ENCODE measurements at regions not wholly inside any gene's neighbourhood (a gene's known extent, or its start where the extent isn't known, plus 50 kb on each side); places are given as distances from the start of the nearest gene placed in this dataset.
"Not testable (repeated sequence)": the region's sequence is repeated elsewhere in the genome, so short reads cannot be mapped to it uniquely, and the experiment has no call there.

DNA sequence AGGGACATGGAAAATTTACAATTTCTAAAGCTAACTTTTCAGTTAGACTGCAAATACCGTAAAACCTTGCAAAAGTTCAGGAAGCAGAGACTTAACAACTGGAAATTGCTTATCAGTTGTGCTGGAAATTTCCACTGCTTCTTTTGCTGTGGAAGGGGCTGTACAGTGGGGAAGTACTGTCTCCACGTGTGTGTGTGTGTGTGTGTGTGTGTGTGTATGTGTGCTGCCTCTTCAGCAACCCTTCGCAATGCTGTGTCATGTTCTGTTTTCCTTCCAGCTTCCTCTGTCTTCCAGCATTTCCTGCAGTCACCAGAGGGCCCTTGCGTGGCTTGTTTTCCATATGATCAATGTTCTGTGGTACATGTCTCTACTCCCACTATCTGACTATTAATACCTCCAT is 87.5 kb upstream of the RANBP3L start:
- DNase-seq (ENCODE audit: extremely low read depth, low read depth, low spot score) = no peak

DNA sequence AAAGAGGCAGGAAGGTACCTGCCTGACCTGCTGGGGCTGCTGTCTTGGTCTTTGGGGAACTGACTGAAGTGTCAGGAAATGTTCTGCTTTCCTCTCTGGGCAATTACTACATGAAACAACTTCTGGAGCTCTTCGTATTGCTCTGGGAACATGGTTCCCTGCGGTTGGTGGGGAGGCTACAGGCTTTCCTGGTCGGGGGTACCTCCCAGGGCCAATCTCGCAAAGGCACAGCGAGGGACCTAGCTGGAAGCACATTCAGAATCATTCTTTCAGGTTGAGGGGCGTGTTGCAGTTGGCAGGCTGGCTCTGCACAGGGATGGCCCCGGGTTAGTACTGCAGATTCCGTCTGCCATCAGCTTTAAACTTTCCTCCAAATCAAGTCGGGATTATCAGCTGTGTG is 88.9 kb upstream of the RANBP3L start:
- DNase-seq (ENCODE audit: extremely low read depth, low read depth, low spot score) = no peak

DNA sequence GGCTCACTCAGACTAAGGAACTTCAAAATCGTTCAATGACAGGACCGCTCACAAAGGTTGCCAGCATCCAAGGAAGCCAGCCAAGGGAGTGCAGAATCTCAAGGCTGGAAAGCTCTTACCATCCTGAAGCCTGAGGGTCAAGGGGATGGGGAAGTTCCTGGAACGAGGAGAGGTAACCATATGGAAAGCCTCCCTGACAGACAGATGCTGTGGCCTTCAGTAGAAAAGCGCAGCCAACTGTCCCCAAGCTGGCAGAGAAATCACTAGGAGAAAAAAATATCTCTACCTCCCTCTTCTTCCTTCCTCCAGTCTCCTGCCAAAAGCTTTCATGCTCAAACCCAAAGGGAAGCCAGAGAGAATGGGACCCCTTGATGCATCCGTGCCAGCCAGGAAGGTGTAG is 90.5 kb upstream of the RANBP3L start:
- no peak for DNase-seq (ENCODE audit: extremely low read depth, low read depth, low spot score)

DNA sequence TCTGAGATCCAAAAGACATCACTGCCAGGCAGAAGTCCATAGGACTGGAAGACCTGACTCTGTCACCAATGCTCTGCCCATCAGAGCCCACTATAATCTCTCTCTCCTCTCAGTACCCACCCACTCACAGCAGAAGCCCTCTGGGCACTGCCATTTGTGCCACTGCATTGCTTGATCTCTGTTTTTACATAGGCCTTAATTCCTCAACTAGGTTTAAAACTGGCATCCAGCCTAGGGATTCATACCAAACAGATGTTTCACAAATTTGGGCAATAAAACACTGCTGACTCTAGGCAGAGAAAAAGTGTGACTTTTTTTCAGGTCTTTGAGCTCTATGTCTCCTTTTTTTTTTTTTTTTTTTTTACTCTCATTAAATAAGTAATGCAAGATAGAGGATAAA is 91.1 kb upstream of the RANBP3L start:
- no peak for DNase-seq (ENCODE audit: extremely low read depth, low read depth, low spot score)

DNA sequence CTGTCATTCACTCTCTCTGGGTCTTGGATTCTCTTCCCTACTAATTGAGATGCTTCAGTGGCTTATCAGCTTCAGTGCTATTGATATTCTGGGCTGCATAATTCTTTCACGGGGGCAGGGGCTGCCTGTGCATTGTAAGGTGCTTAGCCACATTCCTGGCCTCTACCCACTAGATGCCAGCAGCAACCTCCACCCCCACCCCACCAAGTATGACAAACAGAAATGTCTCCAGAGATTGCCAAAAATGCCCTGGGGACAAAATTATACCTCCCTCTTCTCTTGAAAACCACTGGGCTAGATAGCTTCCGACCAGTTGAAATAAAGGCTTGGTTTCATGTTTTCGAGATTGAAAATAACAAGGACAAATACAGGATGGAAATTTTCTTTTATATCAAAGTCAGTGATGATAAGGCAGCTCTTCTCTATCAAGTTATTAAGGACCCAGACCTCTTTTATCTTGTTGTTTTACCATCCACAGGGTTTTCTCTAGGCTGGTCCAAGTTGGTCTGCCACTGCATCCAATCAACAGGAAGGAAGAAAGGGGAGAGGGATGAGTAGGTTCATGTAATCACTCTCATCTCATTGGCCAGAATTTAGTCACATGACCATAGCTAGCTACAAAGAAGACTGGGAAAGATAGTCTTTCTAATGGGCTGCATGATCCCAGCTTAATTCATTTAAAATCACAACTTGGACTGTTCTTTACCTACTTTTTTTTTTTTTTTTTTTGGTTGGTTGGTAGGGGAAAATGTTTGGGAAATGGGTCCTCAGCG is 92.1 kb upstream of the RANBP3L start:
- DNase-seq (ENCODE audit: extremely low read depth, low read depth, low spot score) = no peak

DNA sequence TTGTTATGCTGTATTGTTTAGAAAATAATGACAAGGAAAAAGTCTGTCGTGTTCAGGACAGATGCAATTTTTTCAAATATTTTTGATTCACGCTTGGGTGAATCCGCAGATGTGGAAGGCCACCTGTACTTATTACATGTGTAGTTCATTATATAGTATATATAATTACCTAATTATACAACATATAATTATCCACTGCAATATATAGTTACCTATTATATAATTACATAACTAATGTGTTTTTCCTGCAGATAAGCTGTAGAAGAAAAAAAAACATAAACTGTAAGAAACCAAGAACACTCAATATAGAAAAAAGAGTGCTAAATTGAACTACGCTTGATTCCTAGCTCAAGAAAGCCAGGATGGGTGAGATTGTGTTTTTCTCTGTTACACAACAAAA is 93.6 kb upstream of the RANBP3L start:
- DNase-seq (ENCODE audit: extremely low read depth, low read depth, low spot score) = no peak

DNA sequence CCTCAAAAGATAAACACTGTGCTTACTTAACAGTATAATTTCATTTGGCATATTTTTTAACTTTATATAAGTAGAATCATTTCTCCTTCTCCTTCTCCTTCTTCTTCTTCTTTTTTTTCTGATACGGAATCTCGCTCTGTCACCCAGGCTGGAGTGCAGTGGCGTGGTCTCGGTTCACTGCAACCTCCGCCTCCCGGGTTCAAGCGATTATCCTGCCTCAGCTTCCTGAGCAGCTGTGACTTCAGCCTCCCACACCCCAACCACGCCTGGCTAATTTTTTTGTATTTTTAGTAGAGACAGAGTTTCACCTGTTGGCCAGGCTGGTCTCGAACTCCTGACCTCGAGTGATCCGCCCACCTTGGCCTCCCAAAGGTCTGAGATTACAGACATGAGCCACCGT is 94.2 kb upstream of the RANBP3L start:
- not testable (repeated sequence) for DNase-seq (ENCODE audit: extremely low read depth, low read depth, low spot score)

DNA sequence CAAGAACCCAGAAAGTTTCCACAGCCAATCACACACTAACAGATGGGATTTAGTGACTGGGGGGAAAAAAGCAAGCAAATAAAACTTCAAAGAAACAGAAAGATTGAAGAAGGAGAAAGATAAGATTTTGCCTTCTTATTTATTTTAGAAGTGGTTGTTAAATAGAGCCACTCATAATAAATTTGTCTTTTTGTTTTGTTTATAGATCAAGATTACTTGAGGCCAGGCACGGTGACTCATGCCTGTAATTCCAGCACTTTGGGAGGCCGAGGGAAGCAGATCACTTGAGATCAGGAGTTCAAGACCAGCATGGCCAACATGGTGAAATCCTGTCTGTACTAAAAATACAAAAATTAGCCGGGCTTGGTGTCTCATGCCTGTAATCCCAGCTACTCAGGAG is 94.9 kb upstream of the RANBP3L start:
- no peak for DNase-seq (ENCODE audit: extremely low read depth, low read depth, low spot score)

DNA sequence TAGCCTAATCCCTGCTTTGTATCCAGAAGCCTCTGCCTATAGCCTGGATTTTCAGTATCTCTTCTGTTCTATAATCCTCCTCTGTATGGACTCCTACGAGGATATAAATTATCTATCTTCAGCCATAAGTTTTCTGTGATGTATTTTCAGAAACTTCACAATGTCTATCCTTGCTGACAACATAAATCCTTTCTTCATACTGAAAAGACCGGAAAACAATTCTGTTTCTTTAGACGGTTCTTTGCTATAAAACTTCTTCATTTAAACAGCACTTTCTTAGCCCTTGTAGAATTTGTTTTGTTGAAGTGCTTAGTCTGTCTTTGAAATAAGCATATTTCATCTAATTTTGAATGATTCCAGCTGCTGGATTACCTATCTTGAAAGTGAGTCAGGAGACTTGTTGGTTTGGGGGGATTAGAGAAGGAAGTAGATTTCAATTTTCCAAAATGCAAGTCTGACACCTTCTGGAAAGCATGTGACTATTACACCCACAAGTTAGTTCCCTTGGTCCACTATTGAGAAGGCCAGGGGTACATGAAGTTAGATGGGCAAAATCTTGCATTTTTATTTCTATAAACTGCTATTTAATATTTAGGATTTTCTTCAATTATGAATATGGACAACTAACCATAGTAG is 96.3 kb upstream of the RANBP3L start:
- DNase-seq (ENCODE audit: extremely low read depth, low read depth, low spot score) = no peak

DNA sequence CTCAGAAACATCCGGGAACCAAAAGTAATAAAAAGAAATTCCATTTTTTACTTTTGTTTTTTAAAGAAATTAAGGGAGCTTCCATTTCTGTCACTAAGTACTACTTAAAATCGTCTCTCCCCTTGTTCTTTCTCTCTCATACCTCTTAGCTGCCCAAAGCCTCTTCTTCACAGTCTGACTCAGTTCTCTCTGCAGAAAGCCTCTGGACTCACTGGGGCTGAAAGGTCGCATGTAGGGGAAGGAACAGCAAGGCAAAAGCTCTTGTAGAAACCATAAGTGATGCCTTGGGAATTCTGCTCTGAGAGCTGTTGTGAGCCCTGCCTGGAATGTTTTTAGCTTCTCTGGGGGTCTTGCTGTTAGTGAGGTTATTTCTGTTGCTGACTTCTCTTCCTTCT is 100.8 kb upstream of the RANBP3L start:
- no peak for DNase-seq (ENCODE audit: extremely low read depth, low read depth, low spot score)

DNA sequence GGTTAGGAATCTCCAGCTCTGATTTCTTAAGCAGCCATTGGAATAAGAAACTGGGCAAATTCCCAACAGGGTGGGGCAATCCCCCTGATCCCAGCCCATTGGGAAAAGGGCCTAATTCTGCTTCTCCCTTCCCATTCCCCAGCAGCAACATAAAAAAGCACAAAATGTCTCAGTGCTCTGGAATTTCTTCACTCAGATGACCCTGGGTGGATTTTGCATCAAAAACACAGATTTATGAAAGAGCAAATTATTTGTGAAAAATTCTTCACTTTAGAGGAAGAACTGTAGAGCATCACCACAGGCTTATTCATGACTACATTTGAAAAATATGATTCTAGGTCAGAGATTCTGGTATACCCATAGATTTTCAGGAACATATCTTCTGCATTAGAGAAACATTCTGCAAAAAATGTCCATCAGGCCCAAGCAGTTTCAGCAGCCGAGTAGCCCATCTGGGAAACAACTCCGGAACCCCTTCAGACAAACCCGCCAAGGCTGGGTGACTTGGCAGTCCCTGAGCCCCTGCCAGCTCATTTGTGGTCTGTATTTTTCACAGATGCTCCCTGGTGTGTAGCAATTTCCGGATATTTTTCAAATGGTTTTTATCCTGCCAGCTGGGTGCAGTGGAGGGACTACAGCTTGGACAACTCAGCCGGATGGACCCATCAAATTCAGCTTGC is 102.1 kb upstream of the RANBP3L start:
- no peak for DNase-seq (ENCODE audit: extremely low read depth, low read depth, low spot score)

DNA sequence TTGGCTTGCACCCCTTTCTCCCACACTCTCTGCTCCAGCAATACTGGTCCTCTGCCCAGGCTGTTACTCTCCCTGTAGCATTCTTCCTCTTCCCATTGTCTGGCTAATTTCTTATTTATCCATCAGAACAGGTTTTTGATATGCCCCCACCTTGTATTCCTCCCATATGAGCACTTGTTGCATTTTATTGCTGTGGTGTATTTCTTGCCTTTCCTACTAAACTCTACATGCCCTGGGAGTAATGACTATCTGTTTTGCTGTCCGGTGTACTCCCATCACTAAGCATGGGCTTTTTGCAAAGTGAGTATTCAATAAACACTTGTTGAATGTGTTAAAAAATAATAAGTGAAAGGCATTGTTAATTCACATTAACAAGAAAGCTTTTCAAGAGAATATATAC is 104.3 kb upstream of the RANBP3L start:
- DNase-seq (ENCODE audit: extremely low read depth, low read depth, low spot score) = no peak

DNA sequence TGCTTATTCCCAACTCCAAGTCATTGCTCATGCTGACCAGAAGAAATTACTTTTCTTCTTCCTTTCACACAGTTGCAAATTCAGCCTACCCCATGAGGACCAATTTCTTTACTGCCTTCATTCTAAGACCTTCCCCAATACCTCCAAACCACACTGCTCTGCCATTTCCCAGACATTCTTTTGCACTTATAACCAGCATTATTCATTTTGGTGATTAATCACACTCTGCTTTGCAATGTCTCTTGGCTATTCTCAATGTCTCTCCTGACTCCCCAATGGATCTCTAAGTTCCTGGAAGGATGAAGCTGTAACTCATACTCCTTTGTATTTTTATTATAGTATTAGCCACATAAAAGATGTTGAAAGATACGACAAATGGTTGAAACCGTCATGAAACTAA is 105.7 kb upstream of the RANBP3L start:
- DNase-seq (ENCODE audit: extremely low read depth, low read depth, low spot score) = no peak

DNA sequence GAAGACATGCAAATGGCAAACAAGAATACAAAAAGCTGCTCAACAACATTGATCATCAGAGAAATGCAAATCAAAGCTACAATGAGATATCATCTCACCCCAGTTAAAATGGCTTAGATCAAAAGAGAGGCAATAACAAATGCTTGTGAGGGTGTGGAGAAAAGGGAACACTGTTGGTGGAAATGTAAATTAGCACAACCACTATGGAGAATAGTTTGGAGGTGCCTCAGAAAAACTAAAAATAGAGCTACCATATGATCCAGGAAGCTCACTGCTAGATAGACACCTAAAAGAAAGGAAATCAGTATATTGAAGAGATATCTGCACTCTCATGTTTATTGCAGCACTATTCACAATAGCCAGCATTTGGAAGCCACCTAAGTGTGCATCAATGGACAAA is 108.0 kb upstream of the RANBP3L start:
- DNase-seq (ENCODE audit: extremely low read depth, low read depth, low spot score) = not testable (repeated sequence)

DNA sequence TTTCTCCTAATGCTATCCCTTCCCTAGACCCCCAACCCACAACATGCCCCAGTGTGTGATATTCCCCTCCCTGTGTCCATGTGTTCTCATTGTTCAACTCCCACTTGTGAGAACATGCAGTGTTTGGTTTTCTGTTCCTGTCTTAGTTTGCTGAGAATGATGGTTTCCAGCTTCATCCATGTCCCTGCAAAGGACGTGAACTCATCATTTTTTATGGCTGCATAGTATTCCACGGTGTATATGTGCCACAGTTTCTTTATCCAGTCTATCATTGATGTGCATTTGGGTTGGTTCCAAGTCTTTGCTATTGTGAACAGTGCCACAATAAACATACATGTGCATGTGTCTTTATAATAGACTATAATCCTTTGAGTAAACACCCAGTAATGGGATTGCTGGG is 109.0 kb upstream of the RANBP3L start:
- not testable (repeated sequence) for DNase-seq (ENCODE audit: extremely low read depth, low read depth, low spot score)

DNA sequence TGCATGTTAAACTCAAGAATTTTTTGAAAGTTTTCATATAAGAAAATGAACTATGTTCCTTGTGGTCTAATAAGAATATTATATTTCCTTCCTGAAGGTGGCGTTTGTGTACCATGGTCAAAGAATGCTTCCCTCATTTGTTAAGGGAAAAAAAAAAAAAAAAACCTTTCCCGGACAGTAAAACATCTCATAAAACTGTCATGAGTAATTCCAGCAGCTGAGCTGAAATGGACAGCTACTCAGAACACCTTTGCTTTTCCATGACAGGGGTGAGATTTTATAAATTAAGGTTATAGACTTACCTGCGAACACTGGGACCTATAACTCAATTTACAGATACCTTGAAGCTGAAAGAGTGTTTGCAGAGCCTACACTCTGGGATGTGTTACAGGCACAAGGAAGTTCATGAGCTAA is 113.2 kb upstream of the RANBP3L start:
- DNase-seq (ENCODE audit: extremely low read depth, low read depth, low spot score) = peak; percentile 5

DNA sequence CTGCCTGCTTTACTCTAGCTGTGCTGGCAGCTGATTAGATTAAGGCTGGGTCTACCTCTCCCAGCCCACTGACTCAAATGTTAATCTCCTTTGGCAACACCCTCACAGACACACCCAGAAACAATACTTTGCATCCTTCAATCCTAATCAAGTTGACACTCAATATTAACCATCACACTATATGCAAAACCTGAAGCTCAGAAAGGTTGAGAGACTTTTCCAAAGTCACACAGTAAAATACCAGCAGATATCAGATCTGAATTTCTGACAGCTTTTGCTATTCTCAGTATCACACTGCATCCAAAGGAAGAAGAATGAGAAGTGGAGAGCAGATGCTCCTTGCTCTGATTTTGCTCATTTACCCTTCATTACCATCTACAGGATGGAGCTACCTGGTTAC is 114.9 kb upstream of the RANBP3L start:
- DNase-seq (ENCODE audit: extremely low read depth, low read depth, low spot score) = no peak

DNA sequence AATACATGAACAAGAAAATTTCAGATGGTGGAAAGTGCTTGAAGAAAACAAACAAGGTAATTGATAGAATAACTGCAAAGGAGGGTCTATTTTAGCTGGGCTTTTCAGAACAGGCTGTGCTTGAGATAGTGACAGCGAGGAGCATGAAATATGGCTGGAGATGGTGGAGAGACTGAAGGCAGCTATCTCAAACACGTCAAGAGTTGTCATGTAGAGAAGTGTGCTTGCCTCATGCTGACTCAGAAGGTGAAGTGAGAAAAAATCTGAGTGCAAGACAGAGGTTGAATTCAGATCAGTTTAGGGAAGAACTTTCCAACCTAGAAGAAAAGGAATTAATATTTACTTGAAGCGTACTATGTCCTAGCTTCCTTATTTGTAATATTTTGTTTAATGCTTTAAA is 115.5 kb upstream of the RANBP3L start:
- no peak for DNase-seq (ENCODE audit: extremely low read depth, low read depth, low spot score)

DNA sequence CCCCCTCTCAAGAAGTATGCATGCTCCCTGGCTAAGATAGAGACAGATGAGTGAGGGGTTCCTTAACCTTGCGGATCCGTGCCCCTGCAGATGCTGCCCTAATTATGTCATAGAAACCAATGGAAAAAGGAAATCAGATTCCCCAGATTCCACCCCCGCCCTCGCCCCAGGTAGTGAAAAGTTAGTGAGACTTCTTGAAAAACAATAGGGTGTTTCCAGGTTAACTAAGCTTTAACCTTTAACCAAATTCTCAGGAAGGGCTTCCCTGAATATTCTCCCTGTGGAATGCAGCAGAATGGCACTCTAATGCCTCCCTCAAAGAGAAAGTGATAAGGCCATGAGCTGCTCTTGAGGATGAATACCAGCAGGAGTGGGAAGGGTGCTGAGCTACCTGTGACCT is 116.0 kb upstream of the RANBP3L start:
- no peak for DNase-seq (ENCODE audit: extremely low read depth, low read depth, low spot score)

DNA sequence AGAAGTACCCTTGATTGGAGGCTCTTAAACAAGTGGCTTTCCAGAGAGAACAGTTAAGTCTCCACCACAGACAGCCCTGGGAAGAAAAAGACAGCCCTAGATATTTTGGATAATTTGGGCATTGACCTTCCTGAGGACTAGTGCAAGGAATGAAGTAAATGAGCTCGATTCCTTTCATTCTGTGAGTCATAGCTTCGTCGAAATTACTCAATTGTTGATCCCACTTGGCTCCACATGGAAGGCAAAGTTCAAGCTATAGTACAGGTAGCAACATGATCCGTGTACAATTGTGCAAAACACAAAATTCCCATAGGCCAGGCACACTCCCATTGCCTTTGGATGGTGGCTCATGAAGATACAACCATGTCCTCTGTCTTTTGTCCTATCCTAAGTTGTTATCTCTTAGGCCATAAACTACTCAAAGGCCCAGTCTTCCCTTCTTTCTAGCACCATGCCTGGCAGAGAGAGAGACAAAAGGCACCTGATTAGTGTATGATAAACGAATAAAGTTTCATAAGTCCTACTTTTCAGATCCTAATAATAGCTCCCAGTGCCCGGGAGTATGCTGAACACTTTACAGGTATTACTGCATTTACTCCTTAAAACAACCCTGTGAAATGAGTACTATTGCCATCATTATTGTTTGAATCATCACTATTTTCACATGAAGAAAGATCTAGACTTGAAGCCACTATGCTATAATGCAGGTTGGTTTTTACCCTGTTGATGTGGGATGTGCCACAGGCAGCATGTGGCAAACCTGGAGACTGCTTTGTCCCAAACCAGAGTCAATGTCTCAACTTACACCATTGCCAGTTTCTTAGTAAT is 116.7 kb upstream of the RANBP3L start:
- no peak for DNase-seq (ENCODE audit: extremely low read depth, low read depth, low spot score)

DNA sequence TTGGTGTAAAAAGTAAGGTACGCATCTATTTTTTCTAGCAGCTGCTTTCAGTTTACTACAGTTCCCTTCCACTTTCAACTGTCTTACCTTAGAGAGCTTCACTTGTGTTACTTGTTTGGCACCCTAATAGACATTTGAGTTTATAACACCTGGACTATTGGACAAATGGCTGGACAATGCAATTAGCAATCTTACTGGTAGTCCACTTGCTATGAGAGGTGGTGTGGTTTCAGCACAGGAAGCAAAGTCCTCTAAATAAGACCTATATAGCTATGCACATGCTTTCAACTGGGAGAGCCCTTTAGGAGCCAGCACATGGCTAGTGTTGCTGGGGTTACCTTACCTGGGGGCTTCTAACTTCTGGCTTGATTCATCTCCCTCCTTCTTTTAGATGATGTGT is 119.6 kb upstream of the RANBP3L start:
- no peak for DNase-seq (ENCODE audit: extremely low read depth, low read depth, low spot score)
